HG03521 (cell line): ENCODE measurements at regions not wholly inside any gene's neighbourhood (a gene's known extent, or its start where the extent isn't known, plus 50 kb on each side); places are given as distances from the start of the nearest gene placed in this dataset.
"Not testable (repeated sequence)": the region's sequence is repeated elsewhere in the genome, so short reads cannot be mapped to it uniquely, and the experiment has no call there.

Source experiments
- ATAC-seq: cut with Tn5 transposase; IDR thresholded peaks from one replicate; pipeline ENCODE4 v1.9.1; 2021; ENCODE audit warnings: mild to moderate bottlenecking, moderate library complexity; ENCODE audit not compliant: unreplicated experiment

DNA sequence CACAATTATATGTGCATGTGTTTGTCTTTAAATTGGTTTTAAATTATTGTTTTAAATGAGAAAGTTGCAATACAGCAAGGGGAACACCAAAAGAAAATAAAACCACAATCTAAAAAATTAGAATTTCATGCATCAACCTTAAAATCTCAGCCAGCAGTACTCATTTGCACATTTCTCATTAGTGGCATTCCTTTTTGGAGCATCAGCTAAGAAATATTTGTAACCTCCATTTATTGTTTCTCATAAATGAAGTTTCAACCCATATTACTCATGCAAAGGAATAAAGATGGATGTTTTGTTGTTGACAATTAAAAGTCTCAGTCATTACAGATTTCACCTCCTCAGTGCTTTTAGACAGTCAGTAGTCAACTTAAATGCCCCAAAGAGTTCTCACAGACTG is 160.1 kb downstream of the TBX15 start:
- no peak for ATAC-seq

DNA sequence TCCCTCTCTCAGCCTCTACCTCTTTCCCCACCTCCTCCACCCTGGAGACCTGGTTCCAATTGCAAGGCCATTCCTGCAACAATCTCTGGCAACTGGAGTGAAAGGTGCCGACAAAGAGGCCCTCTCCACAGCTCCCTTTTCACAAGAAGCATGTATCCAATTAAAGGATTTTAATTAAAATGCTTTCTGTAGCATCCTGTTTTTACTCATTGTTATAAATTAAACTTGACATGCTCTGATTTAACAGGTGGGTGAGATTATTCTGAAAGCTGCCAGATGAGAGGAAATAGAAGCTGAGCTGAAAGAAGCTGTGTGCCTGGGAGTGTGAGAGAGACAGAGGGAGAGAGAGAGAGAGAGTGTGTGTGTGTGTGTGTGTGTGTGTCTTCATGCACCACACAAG is 160.5 kb downstream of the TBX15 start:
- no peak for ATAC-seq

DNA sequence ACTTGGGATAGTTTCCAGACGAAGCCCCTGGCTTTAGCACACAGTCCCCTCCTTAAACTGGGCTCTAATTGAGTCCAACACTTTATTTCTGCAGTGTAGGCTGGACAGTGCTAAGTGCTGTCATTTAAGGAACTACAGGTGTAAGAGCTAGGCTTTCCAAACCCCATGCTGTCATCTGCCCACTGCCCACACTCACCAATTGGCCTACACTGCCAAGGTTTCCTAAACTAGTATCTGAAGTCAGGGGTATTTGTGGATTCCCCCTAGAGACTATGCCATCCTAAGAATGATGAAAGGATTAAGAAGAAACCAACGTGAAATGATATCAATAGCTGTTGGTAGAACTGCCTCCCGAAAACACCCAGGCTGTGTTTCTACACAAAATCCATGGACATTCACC is 160.9 kb downstream of the TBX15 start:
- no peak for ATAC-seq

DNA sequence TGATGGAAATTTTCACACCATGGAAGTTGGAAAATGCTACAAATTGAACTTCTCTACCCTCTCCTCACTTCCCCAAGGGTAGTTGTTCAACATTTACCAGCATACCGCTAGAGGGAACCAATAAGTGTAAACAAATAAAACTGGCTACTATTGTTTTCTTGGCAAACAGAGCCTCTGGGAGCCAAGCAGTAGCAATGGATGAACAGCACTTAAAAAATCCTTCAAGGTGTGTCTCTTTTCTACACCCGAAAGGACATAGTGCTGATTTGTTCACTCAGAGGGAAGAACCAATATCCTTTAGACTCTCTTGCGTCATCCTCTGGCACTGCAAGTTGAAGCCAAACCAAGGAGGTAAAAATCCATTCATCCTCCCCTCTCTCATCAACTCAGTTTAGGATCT is 161.5 kb downstream of the TBX15 start:
- ATAC-seq = no peak

DNA sequence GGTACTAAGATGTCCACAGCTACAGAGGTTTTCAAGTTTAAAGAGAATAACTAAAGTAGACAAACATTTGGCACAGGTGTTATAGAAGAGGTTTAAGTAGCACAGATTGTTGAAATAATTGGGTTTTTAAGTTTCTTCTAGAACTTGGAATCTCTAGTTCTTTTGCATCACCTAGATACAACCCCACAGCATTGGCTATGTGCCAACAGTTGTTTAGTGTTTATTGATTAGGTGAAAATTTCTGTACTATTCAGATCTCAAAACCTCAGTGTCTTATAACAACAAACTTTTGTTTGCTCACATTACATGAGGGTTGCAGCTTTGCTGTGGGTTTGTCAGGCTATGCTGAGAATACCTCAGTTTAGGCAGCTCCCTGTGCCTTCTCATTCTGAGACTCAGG is 162.5 kb downstream of the TBX15 start:
- ATAC-seq = no peak

DNA sequence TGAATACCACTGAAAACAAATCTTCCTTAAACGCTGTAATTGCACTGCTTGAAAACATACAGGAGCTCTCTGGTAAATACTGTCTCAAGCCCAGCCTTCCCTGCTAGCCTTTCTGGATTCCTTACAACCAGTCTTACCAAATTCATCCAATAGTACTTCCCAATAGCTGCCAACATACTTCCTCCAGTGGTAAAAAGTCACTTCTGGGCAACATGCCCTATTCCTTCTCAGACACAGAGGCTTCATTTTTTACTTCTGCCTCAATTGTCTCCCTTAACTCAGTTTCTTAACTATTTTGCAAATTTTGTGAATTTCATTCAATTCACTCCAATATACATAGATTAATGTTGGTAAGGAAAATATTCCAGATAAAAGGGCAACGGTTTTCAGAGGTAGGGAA is 166.3 kb downstream of the TBX15 start:
- no peak for ATAC-seq

DNA sequence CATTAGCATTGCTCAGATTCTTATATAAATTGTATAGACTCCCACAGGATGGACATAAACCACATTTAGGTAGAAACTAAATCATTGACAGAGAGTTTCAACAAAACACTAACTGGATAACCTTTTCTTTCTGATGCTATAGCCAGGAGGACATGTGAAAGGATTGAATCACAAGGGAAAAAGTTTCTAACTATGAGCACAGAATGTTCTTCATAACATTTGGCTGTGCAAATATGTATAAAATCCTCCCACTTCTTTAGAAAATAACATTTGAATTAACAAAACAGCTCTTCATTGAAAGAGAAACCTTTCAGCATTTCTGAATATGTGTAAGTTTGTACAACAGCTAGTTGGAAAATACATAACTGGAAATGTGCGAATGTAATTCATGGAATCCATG is 167.3 kb downstream of the TBX15 start:
- ATAC-seq = no peak

DNA sequence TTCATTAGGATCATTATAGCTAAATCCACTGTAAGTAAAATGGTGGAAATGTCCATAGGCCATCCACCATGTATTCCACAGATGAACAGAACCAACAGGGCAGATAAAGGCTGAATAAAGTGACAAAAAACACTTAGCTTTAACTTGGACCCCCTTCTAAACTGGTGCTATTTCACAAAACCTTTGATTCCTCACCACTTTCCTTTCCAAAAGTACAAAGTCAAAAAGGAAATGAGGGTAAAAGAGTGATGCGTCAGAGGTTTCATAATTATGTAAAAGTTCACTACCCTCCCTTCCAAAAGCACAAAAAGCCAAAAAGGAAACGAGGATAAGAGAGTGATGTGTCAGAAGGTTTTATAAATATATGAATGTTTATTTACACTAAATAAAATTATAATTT is 172.2 kb downstream of the TBX15 start:
- no peak for ATAC-seq

DNA sequence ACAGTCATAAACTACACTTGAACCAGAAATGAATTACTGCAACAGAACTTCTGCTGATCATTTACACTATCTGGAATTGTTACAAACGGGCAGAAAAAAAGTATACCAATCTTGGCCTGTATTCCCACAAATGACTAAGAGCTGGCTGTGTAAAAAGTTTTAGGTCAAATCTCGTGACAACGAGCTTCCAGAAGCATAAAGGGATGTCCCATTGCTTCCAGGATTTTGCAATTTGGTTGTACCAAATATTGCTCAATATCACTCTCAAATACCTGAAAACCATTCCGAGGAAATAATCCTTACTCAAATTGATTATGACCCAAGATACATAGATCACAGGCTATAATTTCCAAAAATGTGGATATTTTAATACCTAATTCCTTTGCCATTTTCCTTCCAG is 175.6 kb downstream of the TBX15 start:
- no peak for ATAC-seq

DNA sequence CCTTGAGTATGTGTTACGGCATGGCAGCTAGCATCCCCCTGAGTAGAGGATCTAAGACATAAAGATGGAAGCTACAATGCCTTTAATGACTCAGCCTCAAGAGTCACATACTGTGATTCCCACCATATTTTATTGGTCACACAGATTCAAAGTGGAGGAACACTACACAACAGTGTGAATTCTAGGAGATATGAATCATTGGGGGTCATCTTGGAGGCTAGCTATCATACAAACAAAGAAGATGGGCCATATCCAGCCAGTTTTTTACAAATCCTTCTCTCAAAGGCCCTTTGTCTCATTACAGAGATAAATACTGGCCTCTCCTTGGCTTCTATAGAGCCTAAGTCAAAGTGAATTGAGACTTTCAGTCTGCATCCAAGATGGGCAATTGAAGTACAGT is 177.0 kb downstream of the TBX15 start:
- ATAC-seq = no peak

DNA sequence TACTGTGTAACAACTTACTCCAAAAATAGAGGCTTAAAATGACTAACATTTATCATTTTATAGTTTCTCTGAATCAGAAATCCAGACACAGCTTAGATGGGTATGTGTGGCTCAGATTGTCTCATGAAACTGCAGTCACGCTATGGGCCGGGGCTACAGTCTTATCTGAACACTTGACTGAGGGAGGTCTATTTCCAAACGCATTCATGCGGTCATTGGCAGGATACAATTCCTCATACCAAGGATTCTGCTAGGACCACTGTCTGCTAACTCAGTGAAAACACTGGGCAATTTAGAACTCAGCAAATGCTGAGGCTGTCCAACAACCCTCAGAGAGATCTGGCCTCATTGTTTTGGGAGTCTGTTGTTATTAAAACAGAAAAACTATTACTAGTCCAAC is 178.6 kb downstream of the TBX15 start:
- ATAC-seq = no peak

DNA sequence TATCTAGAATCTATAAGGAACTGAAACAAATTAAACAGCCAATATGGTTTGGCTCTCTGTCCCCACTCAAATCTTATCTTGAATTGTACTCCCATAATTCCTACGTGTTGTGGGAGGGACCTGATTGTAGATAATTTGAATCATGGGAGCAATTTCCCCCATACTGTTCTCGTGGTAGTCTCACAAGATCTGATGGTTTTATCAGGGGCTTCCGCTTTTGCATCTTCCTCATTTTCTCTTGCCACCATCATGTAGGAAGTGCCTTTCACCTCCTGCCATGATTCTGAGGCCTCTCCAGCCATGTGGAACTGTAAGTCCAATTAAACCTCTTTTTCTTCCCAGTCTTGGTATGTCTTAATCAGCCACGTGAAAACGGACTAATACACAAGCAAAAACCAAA is 185.0 kb downstream of the TBX15 start:
- not testable (repeated sequence) for ATAC-seq

DNA sequence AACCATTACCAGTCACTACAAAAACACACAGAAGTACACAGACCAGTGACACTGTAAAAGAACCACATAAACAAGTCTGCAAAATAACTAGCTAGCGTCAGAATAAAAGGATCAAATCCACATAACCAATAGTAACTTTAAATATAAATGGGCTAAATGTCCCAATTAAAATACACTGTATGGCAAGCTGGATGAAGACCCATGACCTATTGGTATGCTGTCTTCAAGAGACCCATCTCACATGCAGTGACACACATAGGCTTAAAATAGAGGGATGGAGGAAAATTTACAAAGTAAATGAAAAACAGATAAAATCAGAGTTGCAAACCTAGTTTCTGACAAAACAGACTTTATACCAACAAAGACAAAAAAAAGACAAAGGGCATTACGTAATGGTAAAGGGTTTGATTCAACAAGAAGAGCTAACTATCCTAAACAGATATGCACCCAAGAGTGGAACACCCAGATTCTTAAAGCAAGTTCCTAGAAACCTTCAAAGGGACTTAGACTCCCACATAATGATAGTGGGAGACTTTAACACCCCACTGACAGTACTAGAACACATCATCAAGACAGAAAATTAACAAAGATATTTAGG is 196.9 kb downstream of the TBX15 start:
- ATAC-seq = no peak

DNA sequence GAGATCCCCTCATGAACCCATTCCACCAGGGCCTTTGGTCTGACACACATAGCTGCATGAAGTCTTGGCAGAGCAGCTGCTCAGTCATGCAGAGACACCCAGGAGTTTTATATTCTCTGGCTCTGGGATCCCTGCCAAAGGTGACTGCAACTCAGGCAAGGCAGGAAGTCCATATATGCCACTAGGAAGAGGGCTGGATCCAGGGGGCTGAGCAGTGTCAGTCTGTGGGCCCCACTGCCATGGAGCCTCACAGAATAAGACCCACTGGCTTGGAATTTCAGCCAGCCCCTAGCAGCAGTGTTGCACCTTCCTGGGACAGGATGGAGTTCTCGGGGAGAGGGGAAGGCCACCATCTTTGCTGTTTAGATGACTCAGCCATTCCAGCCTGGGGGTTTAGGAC is 199.7 kb downstream of the TBX15 start:
- no peak for ATAC-seq

DNA sequence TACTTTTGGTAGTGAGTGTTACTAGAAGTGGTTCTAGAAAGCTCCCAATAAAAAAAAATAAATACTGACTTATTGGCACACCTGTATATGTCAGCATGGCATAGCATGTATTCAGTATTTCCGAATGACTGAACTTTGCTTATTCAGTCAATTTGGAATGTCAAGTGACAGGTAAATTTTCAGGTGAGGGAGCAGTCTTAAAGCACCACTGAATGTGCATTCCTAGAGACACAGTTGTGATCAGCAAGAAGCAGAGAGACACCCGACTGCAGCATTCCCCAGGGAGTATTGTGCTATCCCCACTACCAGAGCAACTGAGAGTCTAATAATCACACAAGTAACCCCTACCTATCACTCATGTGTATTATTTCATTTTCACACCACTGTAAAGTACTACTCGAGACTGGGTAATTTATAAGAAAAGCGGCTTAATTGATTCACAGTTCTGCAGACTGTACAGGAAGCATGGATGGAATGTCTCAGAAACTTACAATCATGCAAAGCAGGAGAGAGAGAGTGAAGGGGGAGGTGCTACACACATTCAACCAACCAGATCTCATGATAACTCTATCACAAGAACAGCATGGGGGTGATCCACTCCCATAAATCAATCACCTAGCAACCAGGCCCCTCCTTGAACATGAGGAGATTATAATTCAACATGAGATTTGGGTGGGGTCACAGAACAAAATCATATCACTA is 201.5 kb downstream of the TBX15 start:
- no peak for ATAC-seq

DNA sequence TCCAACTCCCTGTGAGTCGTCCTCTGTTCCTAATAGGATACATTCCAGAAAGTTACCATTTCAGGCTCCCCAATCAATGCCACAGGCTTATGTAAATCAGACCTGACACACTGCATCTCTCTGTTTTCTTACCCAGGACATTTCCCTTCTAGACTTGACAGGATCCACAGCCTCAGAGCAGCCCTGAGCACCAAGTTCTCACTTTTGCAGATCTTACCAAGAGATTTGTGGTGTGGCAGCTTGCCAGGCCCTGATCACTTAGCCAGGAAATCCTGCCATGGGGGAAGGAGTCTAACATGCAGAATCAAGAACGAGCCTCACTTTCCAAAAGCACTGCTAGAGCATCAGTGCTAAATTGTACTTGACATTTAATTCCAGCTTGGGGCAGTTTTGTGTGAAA is 202.9 kb downstream of the TBX15 start:
- no peak for ATAC-seq

DNA sequence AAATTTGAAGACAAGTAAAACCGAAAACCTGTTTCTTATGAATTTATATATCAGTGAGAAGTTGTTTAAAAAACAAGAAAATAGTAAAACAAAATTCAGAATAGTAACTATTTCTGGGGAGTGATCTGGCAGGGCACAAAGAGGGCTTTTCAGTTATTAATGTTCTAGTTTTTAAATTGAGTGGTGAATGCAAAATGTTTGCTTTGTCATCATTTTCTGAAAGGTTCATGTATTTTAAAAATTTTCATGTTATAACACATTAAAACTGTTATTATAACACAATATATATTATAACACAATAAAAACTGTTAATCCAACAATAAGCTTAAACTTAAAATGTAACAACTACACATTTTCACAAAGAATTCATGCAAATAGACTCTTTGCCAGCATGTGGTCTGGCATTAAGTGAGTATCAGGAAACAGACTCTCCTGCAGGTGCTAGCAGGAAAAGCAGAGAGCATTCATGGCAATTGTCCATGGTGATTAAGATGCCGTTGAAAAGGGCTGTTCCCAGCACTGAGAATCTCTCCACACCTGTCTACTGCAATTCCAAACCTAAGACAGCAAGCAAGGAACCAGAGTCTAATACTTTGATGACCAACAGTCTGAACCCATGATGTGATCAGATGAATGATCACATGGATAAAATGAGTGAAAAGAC is 204.9 kb downstream of the TBX15 start:
- ATAC-seq = no peak

DNA sequence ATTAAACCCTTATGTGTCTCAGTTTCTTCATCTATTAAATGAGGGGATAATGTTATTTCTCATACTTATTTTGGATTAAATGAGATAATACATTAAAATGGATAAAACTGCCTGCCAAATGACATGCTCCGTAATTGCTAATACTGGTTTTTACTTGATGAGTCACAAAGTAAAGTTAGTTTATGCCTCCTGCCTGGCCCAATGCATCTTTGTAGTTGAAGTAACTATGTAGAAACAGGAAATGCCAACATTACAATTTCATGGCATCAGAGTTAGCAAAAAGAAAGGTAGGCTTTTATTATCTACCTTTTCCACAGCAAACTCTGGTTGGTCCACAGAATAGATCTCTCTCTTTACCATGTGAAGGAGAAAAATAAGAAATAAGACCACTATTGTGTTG is 214.5 kb downstream of the TBX15 start:
- ATAC-seq = no peak

DNA sequence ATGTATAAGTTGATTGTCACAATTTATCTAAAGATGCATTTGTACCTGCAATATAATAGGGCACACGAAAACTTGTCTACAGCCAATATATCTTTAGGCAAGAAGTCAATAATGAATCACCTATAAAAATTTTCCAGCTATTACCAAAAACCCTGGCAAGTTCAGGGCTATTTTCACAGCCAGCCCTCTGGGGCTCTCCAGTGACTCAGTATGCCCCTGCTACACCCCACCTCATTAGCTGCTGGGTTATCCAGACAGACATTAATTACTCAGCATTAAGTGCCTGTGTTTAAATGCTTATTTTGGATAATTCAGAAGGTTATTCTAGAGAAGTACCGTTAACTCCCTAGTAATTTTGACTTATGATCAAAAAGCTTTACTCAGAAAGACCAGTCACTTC is 220.2 kb downstream of the TBX15 start:
- no peak for ATAC-seq

DNA sequence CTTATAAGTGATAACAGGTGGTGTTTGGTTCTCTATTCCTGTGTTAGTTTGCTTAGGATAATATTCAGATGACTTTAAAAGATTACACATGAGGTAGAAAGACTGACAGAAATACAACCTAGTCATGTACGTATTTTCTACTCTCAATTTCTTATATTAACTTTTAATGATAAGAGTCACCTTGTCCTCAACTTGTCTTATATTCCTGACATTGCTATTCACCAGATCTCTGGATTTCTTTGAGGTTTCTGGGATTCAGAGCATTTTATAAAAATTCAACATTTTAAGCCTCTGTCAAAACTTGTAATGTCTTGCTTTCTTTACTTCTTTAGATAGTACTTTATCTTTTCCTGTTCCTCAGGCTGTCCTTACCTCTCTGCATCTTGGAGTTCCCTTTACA is 234.2 kb downstream of the TBX15 start:
- ATAC-seq = no peak

DNA sequence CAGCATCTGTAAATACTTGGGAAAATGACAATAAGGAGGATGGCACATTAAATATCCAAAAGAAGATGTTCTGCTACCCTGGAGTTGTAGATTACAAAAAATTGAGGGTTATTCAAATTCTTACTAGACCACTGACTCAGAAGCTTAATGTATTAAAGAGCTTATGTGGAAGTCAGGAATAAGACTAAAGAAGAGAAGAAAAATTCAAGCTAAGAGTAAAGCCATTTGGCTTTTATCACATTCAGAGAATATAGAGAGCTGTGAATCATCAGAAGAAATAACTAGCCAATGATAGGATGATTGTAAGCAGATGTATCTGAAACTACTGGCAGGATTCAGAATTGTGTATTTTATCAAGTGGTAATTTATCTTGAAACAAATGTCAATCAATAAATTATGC is 237.0 kb downstream of the TBX15 start:
- no peak for ATAC-seq

DNA sequence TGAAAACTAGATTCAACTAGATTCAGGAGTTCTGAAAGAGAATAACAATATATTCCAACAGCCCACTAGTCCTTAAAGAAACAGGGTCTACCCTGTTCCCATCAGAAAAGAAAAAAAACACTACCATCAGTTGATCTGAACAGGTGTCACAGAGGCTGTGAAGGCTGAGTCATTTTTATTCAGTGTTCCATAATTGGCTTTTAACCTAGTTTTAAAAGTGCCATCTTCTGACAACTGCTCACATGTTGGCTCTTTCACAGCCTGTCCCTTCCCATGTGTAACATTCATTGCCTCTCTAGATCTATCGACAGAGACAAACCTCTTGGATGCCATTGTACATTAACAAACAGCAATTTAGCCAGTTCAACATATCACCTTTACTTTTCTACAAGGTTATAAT is 243.7 kb downstream of the TBX15 start:
- no peak for ATAC-seq

DNA sequence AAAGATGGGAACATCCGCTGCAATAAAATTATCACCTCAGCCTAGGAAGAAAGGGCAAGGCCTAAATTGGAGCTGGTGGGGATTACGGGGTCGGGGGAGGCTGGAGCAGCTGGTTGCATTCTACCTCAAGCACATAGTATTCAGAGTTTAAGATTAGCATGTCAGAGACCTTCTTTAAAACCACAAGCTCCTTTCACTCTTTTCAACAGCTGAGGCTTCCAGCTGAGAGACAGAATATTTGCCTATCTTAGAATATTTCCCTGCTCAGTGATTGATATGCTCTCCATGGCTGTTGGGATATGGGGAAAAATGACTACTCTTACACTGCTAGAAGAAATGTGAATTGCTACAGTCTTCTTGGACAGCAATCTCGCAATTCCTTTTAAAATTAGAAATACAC is 248.6 kb downstream of the TBX15 start:
- ATAC-seq = no peak
